AG09309 (cell line): ENCODE measurements at regions not wholly inside any gene's neighbourhood (a gene's known extent, or its start where the extent isn't known, plus 50 kb on each side); places are given as distances from the start of the nearest gene placed in this dataset.

Experiments
- DNase-seq: peaks from one replicate; pipeline ENCODE4 v3.0.0-alpha.2; 2010; ENCODE audit warnings: low read depth
- H3K4me3 ChIP-seq: 2 replicates; pipeline ENCODE4 v1.5.1; 2011; ENCODE audit warnings: mild to moderate bottlenecking, low read depth, low read length, moderate library complexity; ENCODE audit not compliant: control insufficient read depth
- TF ChIP-seq, protein P1 (sequence below): IDR thresholded peaks from 2 replicates; pipeline ENCODE4 v1.5.1; 2011; ENCODE audit warnings: mild to moderate bottlenecking, low read depth, low read length, inconsistent platforms; ENCODE audit not compliant: insufficient read depth, control insufficient read depth; ENCODE audit errors: missing control alignments

- H3K4me3 ChIP-seq = no peak overlapping the region
- DNase-seq = peak; percentile 34
- TF ChIP-seq, protein P1, sequence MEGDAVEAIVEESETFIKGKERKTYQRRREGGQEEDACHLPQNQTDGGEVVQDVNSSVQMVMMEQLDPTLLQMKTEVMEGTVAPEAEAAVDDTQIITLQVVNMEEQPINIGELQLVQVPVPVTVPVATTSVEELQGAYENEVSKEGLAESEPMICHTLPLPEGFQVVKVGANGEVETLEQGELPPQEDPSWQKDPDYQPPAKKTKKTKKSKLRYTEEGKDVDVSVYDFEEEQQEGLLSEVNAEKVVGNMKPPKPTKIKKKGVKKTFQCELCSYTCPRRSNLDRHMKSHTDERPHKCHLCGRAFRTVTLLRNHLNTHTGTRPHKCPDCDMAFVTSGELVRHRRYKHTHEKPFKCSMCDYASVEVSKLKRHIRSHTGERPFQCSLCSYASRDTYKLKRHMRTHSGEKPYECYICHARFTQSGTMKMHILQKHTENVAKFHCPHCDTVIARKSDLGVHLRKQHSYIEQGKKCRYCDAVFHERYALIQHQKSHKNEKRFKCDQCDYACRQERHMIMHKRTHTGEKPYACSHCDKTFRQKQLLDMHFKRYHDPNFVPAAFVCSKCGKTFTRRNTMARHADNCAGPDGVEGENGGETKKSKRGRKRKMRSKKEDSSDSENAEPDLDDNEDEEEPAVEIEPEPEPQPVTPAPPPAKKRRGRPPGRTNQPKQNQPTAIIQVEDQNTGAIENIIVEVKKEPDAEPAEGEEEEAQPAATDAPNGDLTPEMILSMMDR = no peak
Measured at GRCh38 chr16:24668481-24669061, 60.9 kb upstream of the TNRC6A start.

DNA sequence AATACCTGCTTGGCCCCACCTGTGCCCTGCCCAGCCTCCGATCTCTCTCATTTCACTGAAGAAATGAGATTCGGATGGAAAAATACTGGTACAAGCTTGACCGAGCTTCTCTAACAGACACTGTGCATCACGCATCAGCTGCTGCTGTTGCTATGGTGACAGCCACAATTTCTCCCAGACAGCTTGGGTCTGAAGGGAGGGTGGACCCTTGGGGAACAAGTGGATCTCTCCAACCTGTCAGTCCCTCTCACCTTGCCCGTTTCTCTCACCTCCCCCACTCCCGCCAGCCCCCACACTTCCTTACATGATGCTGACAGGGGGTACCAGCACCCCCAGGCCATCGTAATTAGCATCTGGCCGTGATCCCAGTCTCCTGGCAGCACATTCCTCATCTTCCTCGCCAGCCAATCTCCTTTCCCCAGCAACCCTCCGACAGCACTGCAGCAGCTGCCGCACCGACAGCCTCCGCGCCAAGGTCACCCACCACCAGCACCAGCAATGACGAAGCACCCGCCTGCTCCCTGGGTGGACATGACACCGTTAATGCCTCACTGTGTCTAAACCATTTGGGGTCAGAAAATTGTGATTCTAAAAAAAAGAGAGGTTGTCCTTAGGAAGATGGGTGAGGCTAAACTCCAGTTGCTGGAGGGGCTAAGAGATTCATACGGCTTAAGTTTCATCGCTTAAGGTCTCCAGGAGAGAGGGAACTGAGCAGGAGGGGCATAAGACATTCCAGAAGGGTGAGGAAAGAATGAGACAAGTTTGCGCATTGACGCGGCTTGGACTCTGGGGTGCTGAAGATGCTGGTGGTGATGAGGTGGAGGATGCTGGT, 58.6 kb upstream of the TNRC6A start:
- H3K4me3 ChIP-seq = peak overlapping the region; percentile 23
- TF ChIP-seq, protein P1 = no peak
- DNase-seq = peak; percentile 20

DNA sequence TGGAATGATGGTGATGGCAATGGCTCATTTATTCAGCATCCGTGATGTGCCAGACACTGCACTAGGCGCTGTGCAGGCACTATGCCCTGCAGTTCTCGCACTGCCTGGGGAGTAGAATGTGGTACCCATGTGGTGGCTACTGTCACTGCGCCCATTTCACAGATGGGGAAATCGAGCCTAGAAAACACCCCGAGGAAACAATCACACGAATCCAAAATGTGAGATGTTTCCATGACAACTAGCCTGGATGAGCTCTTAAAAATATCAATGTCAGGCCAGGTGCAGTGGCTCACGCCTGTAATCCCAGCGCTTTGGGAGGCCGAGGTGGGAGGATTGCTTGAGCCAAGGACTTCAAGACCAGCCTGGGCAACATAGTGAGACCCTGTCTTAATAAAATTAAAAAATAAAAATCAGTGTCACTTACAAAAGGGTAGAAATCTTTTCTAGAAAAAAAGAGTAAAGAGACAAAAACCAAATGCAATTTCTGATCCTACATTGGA, 57.9 kb upstream of the TNRC6A start:
- TF ChIP-seq, protein P1 = no peak
- no peak overlapping the region for H3K4me3 ChIP-seq
- no peak for DNase-seq

DNA sequence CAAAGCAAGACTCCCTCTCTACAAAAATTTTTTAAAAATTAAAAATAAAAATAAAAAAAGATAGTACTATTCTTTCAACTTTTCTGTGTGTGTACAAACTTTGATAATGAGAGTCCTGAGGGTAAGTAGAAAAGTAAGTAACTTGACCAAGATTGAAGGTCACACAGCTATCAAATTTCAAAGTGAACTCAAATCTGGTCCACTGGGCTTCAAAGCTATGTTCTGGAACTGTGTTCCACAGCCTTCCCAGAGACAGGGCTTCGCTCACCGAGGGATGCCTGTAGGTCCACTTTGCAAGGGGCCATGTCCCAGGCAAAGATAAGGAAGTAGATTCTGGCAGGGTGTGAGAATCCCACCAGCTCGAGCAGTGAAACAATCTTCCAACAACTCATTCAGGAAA, 56.3 kb upstream of the TNRC6A start:
- no peak for DNase-seq
- H3K4me3 ChIP-seq = no peak overlapping the region
- TF ChIP-seq, protein P1 = no peak

GRCh38 chr16:24674877-24675276, 54.6 kb upstream of the TNRC6A start:
- TF ChIP-seq, protein P1 = no peak
- DNase-seq = no peak
- H3K4me3 ChIP-seq = no peak overlapping the region

- no peak for DNase-seq
- H3K4me3 ChIP-seq = no peak overlapping the region
- TF ChIP-seq, protein P1 = no peak
Measured at GRCh38 chr16:24677388-24677787, 52.1 kb upstream of the TNRC6A start.
